Cardiac muscle cell (in vitro differentiated cells and primary cell): ENCODE measurements at regions not wholly inside any gene's neighbourhood (a gene's known extent, or its start where the extent isn't known, plus 50 kb on each side); places are given as distances from the start of the nearest gene placed in this dataset.

ENCODE experiments used
- DNase-seq, 2 donors: peaks; one replicate each; pipeline versions ENCODE4 v3.0.0 to v3.0.0-alpha.2; 2010 to 2017; ENCODE audit warnings: low read depth in 1 of 2, low spot score in 1 of 2
- H3K27ac ChIP-seq: fragments of 200-600 bp; sonication (generic); 2 replicates; pipeline ENCODE4 v1.5.1; 2016
- H3K27me3 ChIP-seq: fragments of 200-600 bp; sonication (generic); 2 replicates; pipeline ENCODE4 v1.6.0; 2016; ENCODE audit warnings: control low read depth
- H3K36me3 ChIP-seq: fragments of 200-600 bp; sonication (generic); 2 replicates; pipeline ENCODE4 v1.5.1; 2016; ENCODE audit warnings: control low read depth
- H3K4me1 ChIP-seq: fragments of 200-600 bp; sonication (generic); 2 replicates; pipeline ENCODE4 v1.8.1; 2017; ENCODE audit warnings: low read depth, mild to moderate bottlenecking, mixed run types
- H3K4me3 ChIP-seq: fragments of 200-600 bp; sonication (generic); 2 replicates; pipeline ENCODE4 v1.5.1; 2016; ENCODE audit warnings: mild to moderate bottlenecking
- H3K9me3 ChIP-seq: fragments of 200-600 bp; sonication (generic); 2 replicates; pipeline ENCODE4 v1.5.1; 2017; ENCODE audit warnings: low read depth, mild to moderate bottlenecking, control low read depth
- CTCF ChIP-seq: IDR thresholded peaks from 2 replicates; pipeline ENCODE4 v1.5.1; 2012; ENCODE audit warnings: low read depth, mild to moderate bottlenecking, low read length

- no peak for DNase-seq
- peaks cover 8% of the 10 kb centered on the region for H3K4me1 ChIP-seq
- no peaks in the 10 kb centered on the region for H3K9me3 ChIP-seq
- H3K27ac ChIP-seq, result no peak overlapping the region
- no peak for TF ChIP-seq CTCF
- H3K36me3 ChIP-seq, result no peaks in the 10 kb centered on the region
- no peaks in the 10 kb centered on the region for H3K27me3 ChIP-seq
- no peak overlapping the region for H3K4me3 ChIP-seq
Measured at GRCh38 chr1:14362331-14362730, 236.2 kb upstream of the KAZN start.

- H3K4me1 ChIP-seq, result peaks cover 8% of the 10 kb centered on the region
- DNase-seq, result no peak
- no peak for TF ChIP-seq CTCF
- no peak overlapping the region for H3K27ac ChIP-seq
- no peaks in the 10 kb centered on the region for H3K27me3 ChIP-seq
- no peak overlapping the region for H3K4me3 ChIP-seq
- no peaks in the 10 kb centered on the region for H3K36me3 ChIP-seq
- no peaks in the 10 kb centered on the region for H3K9me3 ChIP-seq
Measured at GRCh38 chr1:14363036-14363590, 235.4 kb upstream of the KAZN start.

DNA sequence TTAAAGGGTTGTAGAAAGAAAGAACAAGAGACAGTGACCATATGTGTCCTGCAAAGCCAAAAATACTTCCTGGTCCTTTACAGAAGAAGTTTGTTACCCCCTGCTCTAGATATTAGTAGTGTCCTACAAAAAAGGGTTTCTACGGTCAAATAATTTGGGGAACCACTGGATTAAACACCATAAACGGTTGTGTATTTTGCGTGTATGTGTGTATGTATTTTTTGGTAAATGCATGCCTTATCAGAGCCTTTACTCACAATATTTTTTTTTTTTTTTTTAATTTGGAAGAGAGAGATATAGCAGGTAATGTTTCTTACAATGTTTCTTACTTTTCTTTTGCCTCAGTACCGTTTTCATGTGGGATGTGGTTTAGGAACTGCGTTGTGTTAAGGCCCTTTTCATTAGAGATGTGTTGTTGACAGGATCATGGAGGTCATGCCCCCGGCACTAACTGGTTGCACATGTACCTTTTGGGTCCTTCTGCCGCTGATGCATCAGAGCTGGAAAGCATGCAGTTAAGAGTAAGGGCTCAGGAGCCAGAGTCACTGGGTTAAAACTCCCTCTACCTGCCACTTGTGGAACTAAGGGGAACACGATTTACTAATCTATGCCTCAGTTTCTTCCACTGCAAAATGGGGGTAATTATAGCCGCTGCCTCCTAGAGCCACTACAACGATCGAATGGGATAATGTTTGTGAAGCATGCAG, 234.6 kb upstream of the KAZN start:
- no peak for TF ChIP-seq CTCF
- DNase-seq, result no peak
- Histone ChIP-seq H3K36me3 (no peaks in the 10 kb centered on the region), H3K9me3 (no peaks in the 10 kb centered on the region), H3K4me3 (no peak overlapping the region), H3K27me3 (no peaks in the 10 kb centered on the region), H3K27ac (no peak overlapping the region), H3K4me1 (peaks cover 8% of the 10 kb centered on the region)

DNA sequence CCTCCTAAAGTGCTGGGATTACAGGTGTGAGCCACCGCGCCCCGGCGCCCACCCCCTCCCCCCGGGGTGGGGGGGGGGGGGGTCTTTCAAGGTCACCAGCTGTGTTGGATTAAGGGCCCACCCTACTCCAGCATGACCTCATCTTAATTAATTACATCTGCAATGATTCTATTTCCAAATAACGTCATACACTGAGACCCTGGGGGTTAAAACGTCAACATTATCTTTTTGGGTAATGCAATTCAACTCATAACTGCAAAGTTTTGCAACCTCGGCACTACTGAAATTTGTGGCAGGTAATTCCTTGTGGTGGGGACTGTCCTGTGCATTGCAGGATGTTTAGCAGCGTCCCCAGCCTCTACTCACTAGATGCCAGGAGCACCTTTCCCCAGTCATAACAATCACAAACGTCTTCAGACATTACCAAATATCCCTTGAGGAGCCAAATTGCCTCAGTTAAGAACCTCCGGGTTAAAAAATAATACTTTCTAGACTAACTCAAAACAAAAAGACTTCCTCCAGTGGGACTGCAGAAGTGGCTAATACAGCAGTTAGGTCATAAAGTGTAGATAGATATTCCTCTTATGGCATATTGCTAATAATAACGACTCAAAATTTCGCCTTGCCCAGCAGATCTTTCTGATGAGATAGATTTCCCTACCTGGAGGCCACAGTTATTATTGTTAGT, 233.0 kb upstream of the KAZN start:
- no peak for TF ChIP-seq CTCF
- Histone ChIP-seq H3K36me3 (no peaks in the 10 kb centered on the region), H3K27ac (no peak overlapping the region), H3K9me3 (no peaks in the 10 kb centered on the region), H3K27me3 (no peaks in the 10 kb centered on the region), H3K4me1 (peaks cover 8% of the 10 kb centered on the region), H3K4me3 (no peak overlapping the region)
- DNase-seq, result no peak

DNA sequence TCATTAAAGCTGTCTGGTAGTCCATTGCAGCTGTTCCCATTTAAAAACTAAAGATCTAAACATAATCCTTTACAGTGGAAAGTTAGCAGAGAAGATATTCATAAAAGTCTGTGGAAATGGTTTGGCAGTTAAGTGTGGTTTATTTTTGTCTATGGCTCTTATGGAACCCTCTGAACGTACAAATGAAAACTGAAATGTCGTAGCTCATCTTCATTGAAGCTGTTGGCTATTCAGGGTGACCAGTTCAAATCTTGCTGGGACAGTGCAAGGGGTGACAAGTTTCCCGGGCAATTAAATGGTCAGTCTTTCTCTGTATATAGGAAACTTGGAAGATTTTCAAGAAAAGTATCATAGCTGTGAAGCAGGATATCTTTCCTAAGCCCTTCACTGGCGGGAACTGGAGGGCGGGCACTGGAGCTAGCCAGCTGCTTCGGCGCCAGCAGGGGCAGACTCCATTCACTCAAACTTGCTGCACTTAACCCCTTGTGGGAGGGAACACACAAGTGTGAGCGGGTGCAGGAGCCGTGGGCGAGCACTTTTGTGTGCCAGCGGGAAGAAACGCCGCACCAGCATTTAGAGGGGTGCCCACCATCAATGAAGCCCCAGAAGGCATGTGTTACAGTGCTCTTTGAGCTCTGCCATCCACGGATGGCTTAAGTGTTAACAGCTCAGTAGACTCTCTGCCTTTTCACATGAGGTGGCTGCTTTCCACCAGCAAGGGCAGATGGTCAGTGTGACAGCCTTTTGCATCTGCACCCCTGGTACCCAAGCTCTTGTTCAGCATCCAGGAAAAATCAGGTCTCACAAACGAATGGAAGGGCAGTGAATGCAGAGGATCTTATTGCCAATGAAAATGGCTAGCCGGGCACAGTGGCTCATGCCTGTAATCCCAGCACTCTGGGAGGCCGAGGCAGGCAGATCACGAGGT, 232.1 kb upstream of the KAZN start:
- H3K9me3 ChIP-seq, result no peaks in the 10 kb centered on the region
- no peak overlapping the region for H3K27ac ChIP-seq
- H3K27me3 ChIP-seq, result no peaks in the 10 kb centered on the region
- DNase-seq, result peak; percentile 43 to 54
- no peak overlapping the region for H3K4me3 ChIP-seq
- H3K4me1 ChIP-seq, result peaks cover 8% of the 10 kb centered on the region
- TF ChIP-seq CTCF, result peak; percentile 12
- no peaks in the 10 kb centered on the region for H3K36me3 ChIP-seq
